GM04503 (cell line): ENCODE measurements at regions not wholly inside any gene's neighbourhood (a gene's known extent, or its start where the extent isn't known, plus 50 kb on each side); places are given as distances from the start of the nearest gene placed in this dataset.
"Not testable (repeated sequence)": the region's sequence is repeated elsewhere in the genome, so short reads cannot be mapped to it uniquely, and the experiment has no call there.

ENCODE experiments used
- DNase-seq: peaks from one replicate; pipeline ENCODE4 v3.0.0-alpha.2; 2012; ENCODE audit warnings: low read depth

DNA sequence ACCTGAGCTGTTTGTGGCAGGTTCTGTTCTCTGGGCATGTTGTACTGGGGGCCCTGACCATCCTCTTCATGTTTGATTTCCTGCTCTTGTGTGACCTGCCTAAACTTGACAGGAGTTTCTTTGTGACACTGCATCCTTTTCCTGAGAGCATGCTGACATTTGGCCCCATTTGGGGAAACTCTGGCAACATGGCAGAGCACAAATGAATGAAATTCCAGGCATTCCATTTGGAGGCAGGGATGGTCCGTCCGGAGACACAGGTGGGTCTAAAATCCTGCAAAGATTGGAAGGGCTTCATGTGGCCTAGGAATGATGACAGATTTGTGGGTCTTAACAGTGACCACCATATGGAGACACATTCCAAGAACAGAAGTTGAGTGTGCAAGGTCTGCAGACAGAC lies 184.0 kb downstream of the FCRL5 start:
- DNase-seq: no peak

- no peak for DNase-seq
Observed at GRCh38 chr1:157367870-157368269, 184.4 kb downstream of the FCRL5 start.

DNA sequence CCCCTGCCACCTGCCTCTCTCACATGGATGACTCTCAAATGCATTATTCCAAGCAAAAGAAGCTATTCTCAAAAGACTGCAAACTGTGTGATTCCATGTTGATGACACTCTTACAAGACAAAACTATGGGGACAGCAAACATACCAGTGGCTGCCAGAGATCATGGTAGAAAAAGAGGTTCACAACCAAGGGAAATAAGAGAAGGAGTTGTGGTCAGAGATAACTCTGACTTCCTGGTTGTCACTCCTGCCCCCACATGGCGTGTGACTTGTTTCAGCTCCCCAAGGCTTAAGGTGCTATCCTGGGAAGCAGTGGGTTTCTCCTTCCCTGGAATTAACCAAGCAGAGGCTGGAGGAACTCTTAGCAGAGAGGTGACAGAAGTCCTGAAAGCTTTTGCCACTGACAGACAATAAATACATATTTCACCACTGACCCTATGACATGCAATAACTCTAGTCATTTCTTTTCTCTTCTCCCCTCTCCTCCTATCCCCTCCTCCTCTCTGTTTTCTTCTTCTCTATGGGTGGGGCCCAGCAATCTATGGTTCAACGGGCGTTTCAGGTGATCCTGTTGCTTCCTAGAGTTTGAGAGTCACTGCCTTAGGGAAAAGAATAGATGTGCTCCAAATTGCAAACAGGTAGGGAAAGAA lies 185.1 kb downstream of the FCRL5 start:
- no peak for DNase-seq

- no peak for DNase-seq
Observed at GRCh38 chr1:157364612-157365011, 187.7 kb downstream of the FCRL5 start.

DNA sequence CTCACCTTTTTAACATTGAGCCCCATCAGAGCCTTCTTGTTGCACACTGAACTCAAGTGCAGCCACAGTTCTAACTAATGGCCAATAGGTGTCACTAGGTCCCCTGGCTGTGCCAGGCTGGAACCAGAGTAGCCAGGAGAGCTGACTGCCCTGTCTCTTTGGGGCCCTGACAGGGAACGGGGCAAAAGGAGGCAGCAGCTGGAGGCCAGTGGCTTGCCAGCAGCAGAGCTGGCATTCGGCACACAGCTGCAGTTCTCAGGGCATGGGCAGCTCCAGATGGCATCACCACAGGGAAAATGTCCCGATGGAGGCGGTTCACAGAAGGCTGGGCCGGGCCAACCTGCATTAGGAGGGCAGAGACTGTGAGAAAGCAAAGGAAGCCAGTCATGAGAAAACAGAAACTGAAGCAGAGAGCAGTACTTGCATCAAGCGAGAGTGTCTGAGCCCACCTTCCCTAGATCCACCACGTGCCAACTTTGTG lies 188.6 kb downstream of the FCRL5 start:
- no peak for DNase-seq

GRCh38 chr1:157360023-157360390 lies 192.3 kb downstream of the FCRL5 start:
- DNase-seq: no peak

DNA sequence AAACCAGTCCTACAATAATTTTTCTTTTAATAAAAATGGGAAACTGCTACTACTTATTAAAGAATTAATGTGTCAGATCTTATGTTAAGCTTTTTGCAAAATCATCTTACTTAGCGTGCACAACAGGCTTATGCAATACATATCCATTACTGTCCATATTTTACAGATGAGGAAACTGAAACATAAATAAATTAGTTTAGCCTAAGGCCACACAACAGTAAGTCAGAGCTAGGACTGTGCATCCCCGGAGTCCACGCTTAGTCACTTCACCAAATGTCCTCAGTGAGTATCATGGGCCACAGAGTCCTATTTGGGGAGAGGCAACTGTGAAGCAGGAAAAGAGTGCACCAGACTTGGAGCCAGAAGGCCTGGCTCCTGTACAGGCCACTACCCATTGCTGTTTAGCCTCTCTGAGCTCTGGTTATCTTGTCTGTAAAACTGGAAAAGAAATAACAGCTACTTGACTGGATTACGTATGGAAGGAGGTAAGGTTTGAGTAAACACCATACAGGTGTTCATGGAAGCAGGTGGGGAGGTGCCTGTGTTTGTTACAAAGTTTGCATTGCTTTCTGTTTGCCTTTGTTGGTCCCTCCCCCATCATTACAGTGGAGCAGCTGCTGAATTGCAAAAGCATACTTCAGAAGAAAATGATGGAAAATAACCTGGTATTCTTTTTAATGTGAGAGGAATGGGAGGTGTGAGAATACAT lies 192.8 kb downstream of the FCRL5 start:
- DNase-seq: no peak

GRCh38 chr1:157357111-157357510 lies 195.2 kb downstream of the FCRL5 start:
- no peak for DNase-seq

DNA sequence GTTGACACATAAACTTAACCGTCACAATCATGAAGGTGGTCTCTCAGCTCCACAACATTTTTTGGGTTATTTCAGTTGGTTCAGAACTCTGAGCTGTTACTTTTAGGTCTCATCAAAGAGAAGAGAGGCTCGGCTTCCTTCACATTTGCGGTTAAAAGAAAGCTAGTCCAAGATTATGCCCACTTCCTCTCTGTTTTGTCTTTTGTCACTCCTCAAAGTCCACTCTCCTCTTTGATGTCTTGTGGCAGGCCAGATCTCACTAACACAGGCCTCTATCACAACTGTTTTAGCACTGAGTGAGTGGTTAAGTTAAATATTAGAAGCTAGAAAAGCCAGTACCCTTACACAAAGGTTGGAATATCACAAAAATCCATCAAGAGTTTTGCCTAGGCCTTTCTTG lies 195.7 kb downstream of the FCRL5 start:
- DNase-seq: no peak

GRCh38 chr1:157353546-157353945 lies 198.8 kb downstream of the FCRL5 start:
- DNase-seq: no peak

DNA sequence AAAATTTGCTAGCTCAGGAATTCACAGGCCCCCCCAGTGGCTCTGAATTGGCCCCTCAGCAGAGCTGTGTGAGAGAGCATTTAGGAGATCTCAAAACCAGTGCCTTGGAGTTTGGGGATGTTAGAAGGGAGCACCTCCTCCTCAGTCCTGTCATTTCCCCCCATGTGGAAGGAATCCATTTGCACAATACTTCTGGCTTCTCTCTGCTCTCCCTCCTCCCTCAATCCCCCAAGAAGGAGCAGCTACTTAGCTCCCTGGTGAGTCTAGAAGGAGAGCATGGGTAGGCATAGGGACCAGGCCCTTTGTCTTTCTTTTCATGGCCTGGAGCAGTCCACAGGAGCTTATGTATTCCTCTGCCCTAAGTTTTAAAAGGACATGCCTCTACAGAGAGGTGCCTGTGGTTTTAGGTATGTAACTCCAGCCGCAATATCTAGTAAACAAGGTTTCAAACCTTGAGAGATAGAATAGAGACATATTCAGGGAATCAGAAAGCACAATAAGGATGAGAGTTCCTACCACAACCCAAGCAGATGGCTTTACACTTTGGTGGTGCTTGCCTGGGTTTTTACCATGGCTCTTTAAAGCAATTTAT lies 199.4 kb downstream of the FCRL5 start:
- DNase-seq: no peak

- DNase-seq: no peak
Observed at GRCh38 chr1:157352216-157352615, 200.1 kb downstream of the FCRL5 start.

GRCh38 chr1:157351800-157352199 lies 200.5 kb downstream of the FCRL5 start:
- DNase-seq: not testable (repeated sequence)

- DNase-seq: no peak
Observed at GRCh38 chr1:157348538-157349480, 203.5 kb downstream of the FCRL5 start.

GRCh38 chr1:157347506-157347905 lies 204.8 kb downstream of the FCRL5 start:
- DNase-seq: no peak

DNA sequence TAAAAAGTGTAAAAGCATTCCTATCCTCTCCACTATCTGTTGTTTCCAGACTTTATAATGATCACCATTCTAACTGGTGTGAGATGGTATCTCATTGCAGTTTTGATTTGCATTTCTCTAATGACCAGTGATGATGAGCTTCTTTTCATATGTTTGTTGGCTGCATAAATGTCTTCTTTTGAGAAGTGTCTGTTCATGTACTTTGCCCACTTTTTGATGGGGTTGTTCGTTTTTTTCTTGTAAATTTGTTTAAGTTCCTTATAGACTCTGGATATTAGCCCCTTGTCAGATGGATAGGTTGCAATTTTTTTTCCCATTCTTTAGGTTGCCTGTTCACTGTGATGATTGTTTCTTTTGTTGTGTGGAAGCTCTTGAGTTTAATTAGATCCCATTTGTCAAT lies 199.6 kb upstream of the ETV3 start:
- not testable (repeated sequence) for DNase-seq

- no peak for DNase-seq
Observed at GRCh38 chr1:157335056-157335455, 196.9 kb upstream of the ETV3 start.

DNA sequence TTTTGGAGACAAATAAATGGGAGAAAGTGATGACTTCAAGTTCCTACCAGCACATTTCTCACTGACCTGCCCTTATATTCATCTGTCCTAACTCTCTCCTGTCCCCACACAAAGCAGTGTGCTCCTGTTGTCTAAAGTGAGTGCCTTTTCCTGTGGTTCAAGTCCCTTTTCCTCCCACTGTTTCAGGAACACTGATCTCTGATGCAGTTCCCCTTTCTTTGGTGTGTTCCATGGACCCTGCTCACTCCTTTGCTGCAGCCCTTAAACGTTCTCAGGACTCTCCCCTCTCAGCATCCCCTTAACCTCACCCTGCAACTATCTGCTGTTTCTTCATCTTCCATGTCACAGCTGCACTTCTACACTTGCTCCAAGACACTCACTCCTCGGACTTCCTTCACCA lies 195.8 kb upstream of the ETV3 start:
- no peak for DNase-seq

- not testable (repeated sequence) for DNase-seq
Observed at GRCh38 chr1:157330177-157330576, 192.0 kb upstream of the ETV3 start.

DNA sequence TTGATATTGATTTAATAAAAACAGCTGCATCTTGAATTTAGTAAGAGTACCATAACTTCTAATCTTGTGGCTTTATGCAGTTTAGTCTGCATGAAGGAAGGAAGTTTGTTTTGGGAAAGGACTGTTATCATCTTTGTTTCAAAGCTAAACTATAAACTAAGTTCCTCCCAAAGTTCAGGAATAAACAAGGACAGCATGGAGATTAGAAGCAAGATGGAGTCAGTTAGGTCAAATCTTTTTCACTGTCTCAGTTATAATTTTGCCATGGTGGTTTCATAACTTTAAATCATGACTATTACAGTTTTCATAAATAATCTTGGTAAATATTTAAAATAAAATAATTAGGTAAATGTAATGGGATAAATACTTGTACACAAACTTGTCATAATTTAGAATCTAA lies 189.9 kb upstream of the ETV3 start:
- not testable (repeated sequence) for DNase-seq

- DNase-seq: no peak
Observed at GRCh38 chr1:157326173-157326859, 188.1 kb upstream of the ETV3 start.

- no peak for DNase-seq
Observed at GRCh38 chr1:157325220-157325619, 187.0 kb upstream of the ETV3 start.
